ENCODE measurements at regions not wholly inside any gene's neighbourhood (a gene's known extent, or its start where the extent isn't known, plus 50 kb on each side); places are given as distances from the start of the nearest gene placed in this dataset.
"Not testable (repeated sequence)": the region's sequence is repeated elsewhere in the genome, so short reads cannot be mapped to it uniquely, and the experiment has no call there.

DNA sequence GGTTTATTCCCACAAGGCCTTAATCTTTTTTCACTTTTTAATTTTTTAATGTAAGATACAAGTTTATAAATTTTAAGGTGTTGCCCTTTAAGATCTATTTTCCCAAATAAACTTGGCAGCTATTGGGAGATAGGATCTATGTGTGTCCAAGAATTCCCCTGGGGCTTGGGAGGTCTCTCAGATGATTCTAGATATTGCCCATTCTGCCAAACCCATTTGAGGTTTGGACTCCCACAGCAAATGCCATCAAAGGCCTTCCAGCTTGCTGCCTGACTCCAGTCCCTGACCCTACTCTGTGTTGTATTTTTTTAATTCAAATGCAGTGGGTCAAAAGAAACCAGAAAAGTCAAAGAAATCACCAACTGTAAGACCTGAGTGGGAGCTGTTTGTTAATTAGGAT, 120.0 kb upstream of the CHRDL1 start:
- Histone ChIP-seq H3K9me3 (ENCODE audit: insufficient read depth, low read length) (no peaks in the 10 kb centered on the region), H3K27me3 (ENCODE audit: low read length) (no peaks in the 10 kb centered on the region), H3K4me2 (ENCODE audit: low read depth, low read length, poor library complexity, severe bottlenecking) (no peak overlapping the region), H3K9me2 (replicated peaks; ENCODE audit: insufficient read depth, low read length) (no peaks in the 10 kb centered on the region), H4K20me1 (ENCODE audit: low read depth, low read length) (no peaks in the 10 kb centered on the region), H3K79me2 (ENCODE audit: insufficient read depth, low read length) (no peaks in the 10 kb centered on the region), H3K4me3 (ENCODE audit: insufficient read depth, low read length, poor library complexity, severe bottlenecking) (no peak overlapping the region), H3K36me3 (ENCODE audit: low read length) (no peaks in the 10 kb centered on the region), H3F3A (ENCODE audit: insufficient read depth) (no peaks in the 10 kb centered on the region), H2AFZ (ENCODE audit: low read depth, low read length, severe bottlenecking) (no peak overlapping the region), H3K27ac (ENCODE audit: low read depth, low read length) (no peak overlapping the region), H3K9ac (ENCODE audit: low read length) (no peak overlapping the region)
- TF ChIP-seq, protein P1, sequence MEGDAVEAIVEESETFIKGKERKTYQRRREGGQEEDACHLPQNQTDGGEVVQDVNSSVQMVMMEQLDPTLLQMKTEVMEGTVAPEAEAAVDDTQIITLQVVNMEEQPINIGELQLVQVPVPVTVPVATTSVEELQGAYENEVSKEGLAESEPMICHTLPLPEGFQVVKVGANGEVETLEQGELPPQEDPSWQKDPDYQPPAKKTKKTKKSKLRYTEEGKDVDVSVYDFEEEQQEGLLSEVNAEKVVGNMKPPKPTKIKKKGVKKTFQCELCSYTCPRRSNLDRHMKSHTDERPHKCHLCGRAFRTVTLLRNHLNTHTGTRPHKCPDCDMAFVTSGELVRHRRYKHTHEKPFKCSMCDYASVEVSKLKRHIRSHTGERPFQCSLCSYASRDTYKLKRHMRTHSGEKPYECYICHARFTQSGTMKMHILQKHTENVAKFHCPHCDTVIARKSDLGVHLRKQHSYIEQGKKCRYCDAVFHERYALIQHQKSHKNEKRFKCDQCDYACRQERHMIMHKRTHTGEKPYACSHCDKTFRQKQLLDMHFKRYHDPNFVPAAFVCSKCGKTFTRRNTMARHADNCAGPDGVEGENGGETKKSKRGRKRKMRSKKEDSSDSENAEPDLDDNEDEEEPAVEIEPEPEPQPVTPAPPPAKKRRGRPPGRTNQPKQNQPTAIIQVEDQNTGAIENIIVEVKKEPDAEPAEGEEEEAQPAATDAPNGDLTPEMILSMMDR (IDR thresholded peaks at IDR 0.05; ENCODE audit: insufficient read depth, low read length, poor library complexity, severe bottlenecking), result no peak
- TF ChIP-seq EZH2phosphoT487 (conservative IDR thresholded peaks at IDR 0.05; ENCODE audit: low read length), result no peak

DNA sequence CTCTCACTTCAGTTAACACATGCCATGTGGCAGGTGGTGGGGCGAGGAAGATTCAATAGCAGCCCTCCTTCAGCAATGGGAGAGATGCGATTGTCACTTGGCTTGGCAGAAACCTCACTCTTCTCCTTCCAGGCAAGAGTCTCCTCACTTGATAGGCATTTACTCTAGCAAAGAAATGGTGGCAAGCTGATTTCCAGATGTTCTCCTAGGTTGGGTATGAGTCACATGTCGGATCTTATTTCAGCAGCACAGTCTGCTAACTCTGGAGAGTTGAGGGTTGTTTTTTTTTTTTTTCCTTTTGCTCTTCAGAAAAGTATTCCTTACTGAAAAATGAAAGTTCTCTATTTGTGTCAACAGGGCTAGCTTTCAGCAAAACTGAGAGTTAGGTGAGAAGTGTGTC, 119.5 kb upstream of the CHRDL1 start:
- no peak for TF ChIP-seq EZH2phosphoT487 (conservative IDR thresholded peaks at IDR 0.05; ENCODE audit: low read length)
- TF ChIP-seq, protein P1 (IDR thresholded peaks at IDR 0.05; ENCODE audit: insufficient read depth, low read length, poor library complexity, severe bottlenecking), result no peak
- H3K4me2 ChIP-seq (ENCODE audit: low read depth, low read length, poor library complexity, severe bottlenecking), result no peak overlapping the region
- H3K27ac ChIP-seq (ENCODE audit: low read depth, low read length), result no peak overlapping the region
- no peaks in the 10 kb centered on the region for H3K27me3 ChIP-seq (ENCODE audit: low read length)
- H3K4me3 ChIP-seq (ENCODE audit: insufficient read depth, low read length, poor library complexity, severe bottlenecking), result no peak overlapping the region
- no peaks in the 10 kb centered on the region for H3K9me2 ChIP-seq (replicated peaks; ENCODE audit: insufficient read depth, low read length)
- H4K20me1 ChIP-seq (ENCODE audit: low read depth, low read length), result no peaks in the 10 kb centered on the region
- H3K9me3 ChIP-seq (ENCODE audit: insufficient read depth, low read length), result no peaks in the 10 kb centered on the region
- H3K9ac ChIP-seq (ENCODE audit: low read length), result no peak overlapping the region
- no peaks in the 10 kb centered on the region for H3K79me2 ChIP-seq (ENCODE audit: insufficient read depth, low read length)
- no peaks in the 10 kb centered on the region for H3F3A ChIP-seq (ENCODE audit: insufficient read depth)
- no peaks in the 10 kb centered on the region for H3K36me3 ChIP-seq (ENCODE audit: low read length)
- no peak overlapping the region for H2AFZ ChIP-seq (ENCODE audit: low read depth, low read length, severe bottlenecking)

DNA sequence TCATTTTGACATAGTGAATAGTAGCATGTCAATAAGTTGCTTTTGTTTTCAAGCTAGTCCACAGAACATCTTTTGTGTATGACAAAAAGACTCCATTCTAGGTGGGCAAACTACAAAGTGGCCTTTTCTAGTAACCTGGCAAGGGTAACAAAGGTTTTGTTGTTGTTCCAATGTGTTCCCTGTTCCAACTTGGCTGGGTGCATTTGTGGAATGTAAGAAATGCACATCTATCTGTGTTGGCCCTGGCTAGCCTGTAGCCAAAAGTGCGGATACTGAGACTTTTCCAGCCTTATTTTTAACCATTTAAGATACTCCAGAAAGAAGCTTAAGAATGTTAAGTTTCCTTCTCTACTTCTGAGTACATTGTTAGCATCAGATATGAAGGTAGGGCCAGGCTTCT, 118.7 kb upstream of the CHRDL1 start:
- Histone ChIP-seq H3F3A (ENCODE audit: insufficient read depth) (no peaks in the 10 kb centered on the region), H2AFZ (ENCODE audit: low read depth, low read length, severe bottlenecking) (no peak overlapping the region), H4K20me1 (ENCODE audit: low read depth, low read length) (no peaks in the 10 kb centered on the region), H3K4me2 (ENCODE audit: low read depth, low read length, poor library complexity, severe bottlenecking) (no peak overlapping the region), H3K4me3 (ENCODE audit: insufficient read depth, low read length, poor library complexity, severe bottlenecking) (no peak overlapping the region), H3K36me3 (ENCODE audit: low read length) (no peaks in the 10 kb centered on the region), H3K27ac (ENCODE audit: low read depth, low read length) (no peak overlapping the region), H3K79me2 (ENCODE audit: insufficient read depth, low read length) (no peaks in the 10 kb centered on the region), H3K9me3 (ENCODE audit: insufficient read depth, low read length) (no peaks in the 10 kb centered on the region), H3K27me3 (ENCODE audit: low read length) (no peaks in the 10 kb centered on the region), H3K9me2 (replicated peaks; ENCODE audit: insufficient read depth, low read length) (no peaks in the 10 kb centered on the region), H3K9ac (ENCODE audit: low read length) (no peak overlapping the region)
- TF ChIP-seq EZH2phosphoT487 (conservative IDR thresholded peaks at IDR 0.05; ENCODE audit: low read length), result no peak
- TF ChIP-seq, protein P1 (IDR thresholded peaks at IDR 0.05; ENCODE audit: insufficient read depth, low read length, poor library complexity, severe bottlenecking), result no peak

DNA sequence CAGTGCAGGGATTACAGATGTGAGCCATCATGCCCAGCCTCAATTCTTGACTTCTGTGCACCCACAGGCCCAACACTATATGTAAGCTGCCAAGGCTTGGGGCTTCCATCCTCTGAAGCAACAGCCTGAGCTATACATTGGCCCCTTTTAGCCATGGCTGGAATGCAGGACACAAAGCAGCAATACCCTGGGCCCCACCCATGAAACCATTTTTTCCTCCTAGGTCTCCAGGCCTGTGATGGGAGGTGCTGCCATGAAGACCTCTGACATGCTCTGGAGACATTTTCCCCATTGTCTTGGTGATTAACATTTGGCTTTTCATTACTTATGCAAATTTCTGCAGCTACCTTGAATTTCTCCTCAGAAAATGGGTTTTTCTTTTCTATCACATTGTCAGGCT, 109.1 kb upstream of the CHRDL1 start:
- H3K36me3 ChIP-seq (ENCODE audit: low read length); H3F3A ChIP-seq (ENCODE audit: insufficient read depth); H3K9me2 ChIP-seq (replicated peaks; ENCODE audit: insufficient read depth, low read length); H3K79me2 ChIP-seq (ENCODE audit: insufficient read depth, low read length); H2AFZ ChIP-seq (ENCODE audit: low read depth, low read length, severe bottlenecking); H3K9me3 ChIP-seq (ENCODE audit: insufficient read depth, low read length); H4K20me1 ChIP-seq (ENCODE audit: low read depth, low read length); H3K27me3 ChIP-seq (ENCODE audit: low read length); H3K4me3 ChIP-seq (ENCODE audit: insufficient read depth, low read length, poor library complexity, severe bottlenecking); H3K9ac ChIP-seq (ENCODE audit: low read length); H3K27ac ChIP-seq (ENCODE audit: low read depth, low read length); H3K4me2 ChIP-seq (ENCODE audit: low read depth, low read length, poor library complexity, severe bottlenecking): not testable (repeated sequence)
